Astrocyte (in vitro differentiated cells and primary cell): ENCODE measurements at regions not wholly inside any gene's neighbourhood (a gene's known extent, or its start where the extent isn't known, plus 50 kb on each side); places are given as distances from the start of the nearest gene placed in this dataset.

Experiments used
- EZH2 ChIP-seq: IDR thresholded peaks from 2 replicates; pipeline ENCODE4 v1.6.1; 2012; ENCODE audit warnings: mild to moderate bottlenecking, low read length, inconsistent platforms; ENCODE audit not compliant: insufficient read depth
- TF ChIP-seq, protein P1 (sequence below): IDR thresholded peaks from 2 replicates; pipeline ENCODE4 v1.5.1; 2011; ENCODE audit warnings: low read depth, mild to moderate bottlenecking, inconsistent platforms, low read length, moderate library complexity; ENCODE audit not compliant: insufficient read depth

DNA sequence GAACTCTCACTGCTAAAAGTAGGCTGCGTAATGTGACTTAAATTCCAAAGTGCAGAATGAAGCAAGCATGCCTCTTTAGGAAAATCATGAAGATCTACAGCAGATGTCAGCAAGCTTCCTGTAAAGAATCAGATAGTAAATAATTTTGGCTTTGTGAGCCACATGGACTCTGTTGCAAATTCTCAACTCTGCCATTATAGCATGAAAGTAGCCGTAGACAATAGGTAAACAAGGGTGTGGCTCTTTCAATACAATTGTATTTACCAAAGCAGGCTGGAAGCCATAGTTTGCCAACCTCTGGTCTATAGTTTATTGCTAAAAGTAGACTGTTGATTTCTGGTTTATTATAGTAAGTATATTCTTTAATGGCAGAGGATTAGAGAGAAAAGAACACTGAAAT, 80.3 kb upstream of the FAM9B start:
- TF ChIP-seq, protein P1, sequence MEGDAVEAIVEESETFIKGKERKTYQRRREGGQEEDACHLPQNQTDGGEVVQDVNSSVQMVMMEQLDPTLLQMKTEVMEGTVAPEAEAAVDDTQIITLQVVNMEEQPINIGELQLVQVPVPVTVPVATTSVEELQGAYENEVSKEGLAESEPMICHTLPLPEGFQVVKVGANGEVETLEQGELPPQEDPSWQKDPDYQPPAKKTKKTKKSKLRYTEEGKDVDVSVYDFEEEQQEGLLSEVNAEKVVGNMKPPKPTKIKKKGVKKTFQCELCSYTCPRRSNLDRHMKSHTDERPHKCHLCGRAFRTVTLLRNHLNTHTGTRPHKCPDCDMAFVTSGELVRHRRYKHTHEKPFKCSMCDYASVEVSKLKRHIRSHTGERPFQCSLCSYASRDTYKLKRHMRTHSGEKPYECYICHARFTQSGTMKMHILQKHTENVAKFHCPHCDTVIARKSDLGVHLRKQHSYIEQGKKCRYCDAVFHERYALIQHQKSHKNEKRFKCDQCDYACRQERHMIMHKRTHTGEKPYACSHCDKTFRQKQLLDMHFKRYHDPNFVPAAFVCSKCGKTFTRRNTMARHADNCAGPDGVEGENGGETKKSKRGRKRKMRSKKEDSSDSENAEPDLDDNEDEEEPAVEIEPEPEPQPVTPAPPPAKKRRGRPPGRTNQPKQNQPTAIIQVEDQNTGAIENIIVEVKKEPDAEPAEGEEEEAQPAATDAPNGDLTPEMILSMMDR, result no peak
- TF ChIP-seq EZH2, result no peak
